Hepatocyte (in vitro differentiated cells): ENCODE measurements at regions not wholly inside any gene's neighbourhood (a gene's known extent, or its start where the extent isn't known, plus 50 kb on each side); places are given as distances from the start of the nearest gene placed in this dataset.

Experiments
- EZH2 ChIP-seq: fragments of 200-600 bp; sonication (generic); IDR thresholded peaks from 2 replicates; pipeline ENCODE4 v1.6.1; 2016; ENCODE audit warnings: antibody characterized with exemption, mild to moderate bottlenecking, borderline replicate concordance
- TF ChIP-seq, protein P1 (sequence below): fragments of 200-600 bp; sonication (generic); IDR thresholded peaks from 2 replicates; pipeline ENCODE4 v1.5.1; 2016; ENCODE audit warnings: antibody characterized with exemption, mild to moderate bottlenecking; ENCODE audit not compliant: poor library complexity

DNA sequence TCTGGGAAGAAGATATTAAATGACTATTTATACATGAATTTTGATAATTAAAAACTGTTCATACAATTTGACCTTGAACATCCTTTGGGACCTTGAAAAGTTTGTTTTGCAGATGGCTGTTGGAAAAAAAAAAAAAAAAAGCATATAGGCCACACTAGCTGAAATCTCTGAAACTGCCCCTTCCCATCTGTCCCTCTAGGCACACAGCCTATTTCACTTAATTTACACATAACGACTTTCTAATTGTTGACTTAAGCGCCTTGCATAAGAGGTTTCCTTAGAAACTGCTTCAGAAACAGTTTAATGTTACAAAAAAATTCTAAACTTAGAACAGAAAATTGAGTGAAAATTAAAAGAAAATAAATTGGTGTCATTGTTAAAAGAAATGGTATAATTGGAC lies 131.0 kb downstream of the COX18 start:
- no peak for TF ChIP-seq EZH2
- TF ChIP-seq, protein P1, sequence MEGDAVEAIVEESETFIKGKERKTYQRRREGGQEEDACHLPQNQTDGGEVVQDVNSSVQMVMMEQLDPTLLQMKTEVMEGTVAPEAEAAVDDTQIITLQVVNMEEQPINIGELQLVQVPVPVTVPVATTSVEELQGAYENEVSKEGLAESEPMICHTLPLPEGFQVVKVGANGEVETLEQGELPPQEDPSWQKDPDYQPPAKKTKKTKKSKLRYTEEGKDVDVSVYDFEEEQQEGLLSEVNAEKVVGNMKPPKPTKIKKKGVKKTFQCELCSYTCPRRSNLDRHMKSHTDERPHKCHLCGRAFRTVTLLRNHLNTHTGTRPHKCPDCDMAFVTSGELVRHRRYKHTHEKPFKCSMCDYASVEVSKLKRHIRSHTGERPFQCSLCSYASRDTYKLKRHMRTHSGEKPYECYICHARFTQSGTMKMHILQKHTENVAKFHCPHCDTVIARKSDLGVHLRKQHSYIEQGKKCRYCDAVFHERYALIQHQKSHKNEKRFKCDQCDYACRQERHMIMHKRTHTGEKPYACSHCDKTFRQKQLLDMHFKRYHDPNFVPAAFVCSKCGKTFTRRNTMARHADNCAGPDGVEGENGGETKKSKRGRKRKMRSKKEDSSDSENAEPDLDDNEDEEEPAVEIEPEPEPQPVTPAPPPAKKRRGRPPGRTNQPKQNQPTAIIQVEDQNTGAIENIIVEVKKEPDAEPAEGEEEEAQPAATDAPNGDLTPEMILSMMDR = no peak
